Trophoblast cell (in vitro differentiated cells and primary cell): ENCODE measurements at regions not wholly inside any gene's neighbourhood (a gene's known extent, or its start where the extent isn't known, plus 50 kb on each side); places are given as distances from the start of the nearest gene placed in this dataset.

ENCODE experiments used
- DNase-seq, 2 donors: peaks; one replicate each; pipeline ENCODE4 v3.0.0-alpha.2; 2016
- H2AFZ ChIP-seq: 2 replicates; pipeline ENCODE4 v1.6.1; 2013; ENCODE audit warnings: low read length, moderate library complexity, mild to moderate bottlenecking; ENCODE audit not compliant: insufficient read depth, poor library complexity
- H2AK5ac ChIP-seq: 2 replicates; pipeline ENCODE4 v1.6.1; 2013; ENCODE audit warnings: mild to moderate bottlenecking, low read length
- H2BK120ac ChIP-seq: 2 replicates; pipeline ENCODE4 v1.6.1; 2013; ENCODE audit warnings: low read length, mild to moderate bottlenecking, moderate library complexity; ENCODE audit not compliant: insufficient read depth, poor library complexity
- H2BK12ac ChIP-seq: 2 replicates; pipeline ENCODE4 v1.6.1; 2013; ENCODE audit warnings: mild to moderate bottlenecking, low read length, moderate library complexity
- H2BK5ac ChIP-seq: 2 replicates; pipeline ENCODE4 v1.6.1; 2013; ENCODE audit warnings: low read length, low read depth, moderate library complexity, mild to moderate bottlenecking; ENCODE audit not compliant: poor library complexity
- H3K14ac ChIP-seq: 2 replicates; pipeline ENCODE4 v1.6.1; 2013; ENCODE audit warnings: mild to moderate bottlenecking, low read length
- H3K18ac ChIP-seq: 2 replicates; pipeline ENCODE4 v1.6.1; 2013; ENCODE audit warnings: mild to moderate bottlenecking, low read length
- H3K23ac ChIP-seq: 2 replicates; pipeline ENCODE4 v1.6.1; 2013; ENCODE audit warnings: low read length
- H3K27ac ChIP-seq: 2 replicates; pipeline ENCODE4 v1.5.1; 2013; ENCODE audit warnings: low read depth, mild to moderate bottlenecking, inconsistent platforms, low read length, moderate library complexity
- H3K27me3 ChIP-seq: 2 replicates; pipeline ENCODE4 v1.6.1; 2013; ENCODE audit warnings: inconsistent platforms, mild to moderate bottlenecking, low read length, moderate library complexity; ENCODE audit not compliant: insufficient read depth
- H3K36me3 ChIP-seq, 2 experiments: 1 replicate in 1 of 2; 2 replicates in 1 of 2; pipeline ENCODE4 v1.6.1; 2013; ENCODE audit warnings: low read length in 2 of 2, mild to moderate bottlenecking in 2 of 2, moderate library complexity in 1 of 2; ENCODE audit not compliant: insufficient read depth in 2 of 2, control insufficient read depth in 1 of 2
- H3K4ac ChIP-seq: 2 replicates; pipeline ENCODE4 v1.6.1; 2013; ENCODE audit warnings: low read depth, mild to moderate bottlenecking, low read length, moderate library complexity
- H3K4me1 ChIP-seq, 2 experiments: 1 replicate in 1 of 2; 2 replicates in 1 of 2; pipeline ENCODE4 v1.6.1; 2013; ENCODE audit warnings: low read length in 2 of 2, mild to moderate bottlenecking in 2 of 2, moderate library complexity in 1 of 2; ENCODE audit not compliant: insufficient read depth in 2 of 2, control insufficient read depth in 1 of 2
- H3K4me2 ChIP-seq: 2 replicates; pipeline ENCODE4 v1.6.1; 2013; ENCODE audit warnings: inconsistent platforms, mild to moderate bottlenecking, low read length, moderate library complexity
- H3K4me3 ChIP-seq: 2 replicates; pipeline ENCODE4 v1.5.1; 2013; ENCODE audit warnings: mild to moderate bottlenecking, low read depth, low read length, inconsistent platforms
- H3K79me1 ChIP-seq: one replicate; pipeline ENCODE4 v1.6.1; 2013; ENCODE audit warnings: low read length
- H3K79me2 ChIP-seq: 2 replicates; pipeline ENCODE4 v1.6.1; 2013; ENCODE audit warnings: low read length, mild to moderate bottlenecking; ENCODE audit not compliant: control insufficient read depth, insufficient read depth, poor library complexity
- H3K9ac ChIP-seq: 2 replicates; pipeline ENCODE4 v1.6.1; 2013; ENCODE audit warnings: mild to moderate bottlenecking, low read length
- H3K9me3 ChIP-seq: 2 replicates; pipeline ENCODE4 v1.6.1; 2013; ENCODE audit warnings: low read depth, mild to moderate bottlenecking, control low read depth, inconsistent platforms, low read length; ENCODE audit not compliant: insufficient read depth
- H4K12ac ChIP-seq: 2 replicates; pipeline ENCODE4 v1.6.1; 2013; ENCODE audit warnings: low read depth, mild to moderate bottlenecking, low read length, moderate library complexity
- H4K8ac ChIP-seq: 2 replicates; pipeline ENCODE4 v1.6.1; 2013; ENCODE audit warnings: low read depth, mild to moderate bottlenecking, low read length, moderate library complexity
- H4K91ac ChIP-seq: one replicate; pipeline ENCODE4 v1.6.1; 2013; ENCODE audit warnings: low read depth, mild to moderate bottlenecking, low read length, moderate library complexity
- WGBS: extraction: QIAGEN DNeasy Blood & Tissue Kit; methylation state at CpG from one replicate; pipeline ENCODE4 v1.1.7; 2013; ENCODE audit warnings: missing lambda C conversion rate; ENCODE audit not compliant: insufficient read length, insufficient coverage; ENCODE audit errors: extremely low coverage; 5-methylcytosine and 5-hydroxymethylcytosine counted together

- H3K27me3 ChIP-seq: no peaks in the 10 kb centered on the region
- H2BK12ac ChIP-seq: no peak overlapping the region
- H2AK5ac ChIP-seq: no peak overlapping the region
- H4K12ac ChIP-seq: no peak overlapping the region
- DNase-seq: no peak
- H3K27ac ChIP-seq: no peak overlapping the region
- H2BK5ac ChIP-seq: no peak overlapping the region
- H3K4ac ChIP-seq: no peak overlapping the region
- no peak overlapping the region for H2BK120ac ChIP-seq
- no peaks in the 10 kb centered on the region for H3K9me3 ChIP-seq
- peaks cover 6 to 16% of the 10 kb centered on the region in 2 experiments for H3K4me1 ChIP-seq
- no peak overlapping the region for H3K23ac ChIP-seq
- H3K9ac ChIP-seq: no peak overlapping the region
- no peak overlapping the region for H3K4me2 ChIP-seq
- no peak overlapping the region for H4K8ac ChIP-seq
- H2AFZ ChIP-seq: no peak overlapping the region
- H3K18ac ChIP-seq: no peak overlapping the region
- H3K79me2 ChIP-seq: no peaks in the 10 kb centered on the region
- no peak overlapping the region for H3K14ac ChIP-seq
- H3K36me3 ChIP-seq: no peaks in the 10 kb centered on the region
- no peak overlapping the region for H4K91ac ChIP-seq
- H3K79me1 ChIP-seq: peaks cover 4% of the 10 kb centered on the region
- H3K4me3 ChIP-seq: no peak overlapping the region
These were observed 151.6 kb upstream of the PRSS58 start for GRCh38 chr7:142409471-142409870.

- Histone ChIP-seq H3K14ac (no peak overlapping the region), H3K4me3 (no peak overlapping the region), H3K36me3 (no peaks in the 10 kb centered on the region), H3K23ac (no peak overlapping the region), H2AK5ac (no peak overlapping the region), H3K27ac (no peak overlapping the region), H3K27me3 (no peaks in the 10 kb centered on the region), H2BK5ac (no peak overlapping the region), H3K79me2 (no peaks in the 10 kb centered on the region), H4K12ac (no peak overlapping the region), H3K9me3 (no peaks in the 10 kb centered on the region), H2AFZ (no peak overlapping the region), H3K4me1 (peaks cover 6 to 14% of the 10 kb centered on the region in 2 experiments), H4K8ac (no peak overlapping the region), H3K79me1 (peaks cover 4% of the 10 kb centered on the region), H3K4ac (no peak overlapping the region), H2BK120ac (no peak overlapping the region), H3K9ac (no peak overlapping the region), H3K18ac (no peak overlapping the region), H2BK12ac (no peak overlapping the region), H3K4me2 (no peak overlapping the region), H4K91ac (no peak overlapping the region)
- DNase-seq: no peak
These were observed 150.9 kb upstream of the PRSS58 start for GRCh38 chr7:142408794-142409193.

GRCh38 chr7:142407939-142408570 lies 150.2 kb upstream of the PRSS58 start:
- H3K9ac ChIP-seq: no peak overlapping the region
- no CpG with 5 or more reads among the region's 8 CpGs for WGBS
- no peaks in the 10 kb centered on the region for H3K27me3 ChIP-seq
- H3K14ac ChIP-seq: no peak overlapping the region
- no peak overlapping the region for H2BK5ac ChIP-seq
- H3K4me1 ChIP-seq: peaks cover 5 to 9% of the 10 kb centered on the region in 2 experiments
- H3K4me2 ChIP-seq: no peak overlapping the region
- no peak overlapping the region for H3K18ac ChIP-seq
- no peak overlapping the region for H4K12ac ChIP-seq
- H3K36me3 ChIP-seq: no peaks in the 10 kb centered on the region
- H3K4me3 ChIP-seq: no peak overlapping the region
- no peak overlapping the region for H2BK120ac ChIP-seq
- no peaks in the 10 kb centered on the region for H3K79me2 ChIP-seq
- no peak for DNase-seq
- no peak overlapping the region for H2AFZ ChIP-seq
- H3K27ac ChIP-seq: no peak overlapping the region
- H4K91ac ChIP-seq: no peak overlapping the region
- no peak overlapping the region for H3K4ac ChIP-seq
- H3K79me1 ChIP-seq: peaks cover 3% of the 10 kb centered on the region
- H3K23ac ChIP-seq: no peak overlapping the region
- H2AK5ac ChIP-seq: no peak overlapping the region
- H4K8ac ChIP-seq: no peak overlapping the region
- no peak overlapping the region for H2BK12ac ChIP-seq
- H3K9me3 ChIP-seq: no peaks in the 10 kb centered on the region

GRCh38 chr7:142405122-142405765 lies 147.4 kb upstream of the PRSS58 start:
- Histone ChIP-seq H4K91ac (no peak overlapping the region), H4K12ac (no peak overlapping the region), H4K8ac (no peak overlapping the region), H2BK5ac (no peak overlapping the region), H3K14ac (no peak overlapping the region), H3K79me1 (no peaks in the 10 kb centered on the region), H3K4me3 (no peak overlapping the region), H3K36me3 (no peaks in the 10 kb centered on the region), H2BK12ac (no peak overlapping the region), H3K9me3 (no peaks in the 10 kb centered on the region), H2BK120ac (no peak overlapping the region), H3K27ac (no peak overlapping the region), H2AFZ (no peak overlapping the region), H2AK5ac (no peak overlapping the region), H3K4ac (no peak overlapping the region), H3K4me2 (no peak overlapping the region), H3K79me2 (no peaks in the 10 kb centered on the region), H3K9ac (no peak overlapping the region), H3K27me3 (no peaks in the 10 kb centered on the region), H3K4me1 (peaks cover 0 to 4% of the 10 kb centered on the region in 2 experiments), H3K23ac (no peak overlapping the region), H3K18ac (no peak overlapping the region)
- no CpG with 5 or more reads among the region's 7 CpGs for WGBS
- DNase-seq: no peak
